HepG2 (cell line): ENCODE measurements at regions not wholly inside any gene's neighbourhood (a gene's known extent, or its start where the extent isn't known, plus 50 kb on each side); places are given as distances from the start of the nearest gene placed in this dataset.

Source experiments
- CREB1 ChIP-seq, 2 experiments: fragments of 450-650 bp in 1 of 2; IDR thresholded peaks; 2 replicates each; pipeline ENCODE4 v1.6.1; 2016 to 2017; ENCODE audit warnings: control low read depth in 1 of 2, mild to moderate bottlenecking in 1 of 2, missing compliant biosample characterization in 1 of 2, missing genetic modification characterization in 1 of 2
- RNF219 ChIP-seq: sonication (generic); formaldehyde crosslinking; IDR thresholded peaks from 2 replicates; pipeline ENCODE4 v1.5.0; 2020; ENCODE audit warnings: mild to moderate bottlenecking, missing genetic modification reagents
- ZNF160 ChIP-seq: sonication (generic); formaldehyde crosslinking; IDR thresholded peaks from 2 replicates; pipeline ENCODE4 v1.8.0; 2022; ENCODE audit warnings: mild to moderate bottlenecking, inconsistent platforms, missing genetic modification reagents
- ZNF678 ChIP-seq: sonication (generic); formaldehyde crosslinking; IDR thresholded peaks from 2 replicates; pipeline ENCODE4 v1.4.0; 2020; ENCODE audit warnings: mild to moderate bottlenecking, missing genetic modification reagents

GRCh38 chr3:76943671-76944070, 96.2 kb upstream of the ROBO2 start:
- no peak for TF ChIP-seq CREB1 (IDR thresholded peaks at IDR 0.05)
- TF ChIP-seq CREB1 (CRISPR knock-in tag; IDR thresholded peaks at IDR 0.05), result no peak
- no peak for TF ChIP-seq RNF219 (CRISPR knock-in tag)
- TF ChIP-seq ZNF678 (CRISPR knock-in tag), result no peak
- TF ChIP-seq ZNF160 (CRISPR knock-in tag), result no peak
